ENCODE measurements at regions not wholly inside any gene's neighbourhood (a gene's known extent, or its start where the extent isn't known, plus 50 kb on each side); places are given as distances from the start of the nearest gene placed in this dataset.
A peak's percentile ranks its signal among the peaks of the same experiment; 100 is the strongest.

DNA sequence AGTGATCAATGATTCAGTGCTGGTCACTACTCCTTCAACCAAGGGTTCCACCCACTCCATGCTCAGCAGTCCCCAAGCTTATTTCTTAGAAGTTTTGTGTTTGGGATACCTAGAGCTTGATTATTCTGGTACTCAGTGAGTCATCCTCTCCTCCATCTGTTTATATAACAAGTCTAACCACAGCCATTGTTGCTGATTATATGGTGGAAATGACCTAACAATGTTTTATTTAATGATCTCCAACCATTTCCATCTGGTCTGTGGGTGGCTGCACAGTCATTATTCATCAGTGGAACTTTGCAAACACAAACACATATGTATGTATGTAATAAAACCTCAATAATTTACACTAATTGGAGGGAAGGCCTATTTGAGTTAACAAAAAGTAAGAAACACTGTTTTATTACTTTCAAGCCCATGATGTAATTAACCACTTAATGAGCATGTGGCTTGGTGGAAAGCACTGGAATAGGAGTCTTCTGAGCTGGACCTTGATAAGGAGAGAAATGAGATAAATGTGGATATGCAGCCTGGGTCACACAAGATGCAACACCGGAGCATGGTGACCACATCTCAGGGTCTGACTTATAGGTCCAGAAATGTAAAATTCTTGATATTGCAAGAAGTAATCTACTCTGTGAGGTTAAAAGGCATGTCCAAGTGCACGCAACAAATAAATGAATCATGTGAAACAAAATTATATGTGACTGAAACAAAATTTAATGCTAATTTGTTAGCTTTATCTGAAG lies 99.0 kb upstream of the WLS start:
- Histone ChIP-seq H3K9me3 (ENCODE audit: control insufficient read depth, low read length) (no peaks in the 10 kb centered on the region), H3K4me1 (ENCODE audit: control insufficient read depth, insufficient read depth, low read length) (no peaks in the 10 kb centered on the region), H3K27me3 (ENCODE audit: control insufficient read depth, insufficient read depth) (no peaks in the 10 kb centered on the region), H3K27ac (ENCODE audit: low read length) (no peak overlapping the region), H3K4me3 (ENCODE audit: low read length) (no peak overlapping the region)
- intact Hi-C loops (cut with DNase I) = no loop called here
- DNase-seq (no peak), ATAC-seq (no peak)
- 98% methylated on average over 2 of the region's 2 CpGs for WGBS

DNA sequence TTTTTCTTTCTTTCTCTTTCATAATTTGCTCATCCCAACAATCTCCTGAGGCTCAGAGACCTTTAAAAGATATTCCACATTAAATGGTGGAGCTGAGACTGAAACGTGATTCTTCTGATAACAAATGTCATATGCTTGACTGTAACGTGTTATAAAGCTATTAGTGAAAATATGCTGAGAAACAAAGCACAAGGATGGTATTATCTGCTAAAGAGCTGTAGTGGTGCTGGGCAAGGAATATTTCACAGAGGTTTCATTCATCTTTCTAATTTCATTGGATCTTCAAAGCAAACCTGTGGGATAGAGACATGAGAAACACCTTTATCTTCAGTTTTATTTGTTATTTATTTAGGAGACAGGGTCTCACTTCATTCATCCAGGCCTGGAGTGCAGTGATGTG lies 98.1 kb upstream of the WLS start:
- Histone ChIP-seq H3K27me3 (ENCODE audit: control insufficient read depth, insufficient read depth) (no peaks in the 10 kb centered on the region), H3K27ac (ENCODE audit: low read length) (no peak overlapping the region), H3K4me1 (ENCODE audit: control insufficient read depth, insufficient read depth, low read length) (no peaks in the 10 kb centered on the region), H3K9me3 (ENCODE audit: control insufficient read depth, low read length) (no peaks in the 10 kb centered on the region), H3K4me3 (ENCODE audit: low read length) (no peak overlapping the region)
- DNase-seq (no peak), ATAC-seq (no peak)
- intact Hi-C loops (cut with DNase I) = no loop called here
- 29% methylated on average over 2 of the region's 2 CpGs for WGBS

DNA sequence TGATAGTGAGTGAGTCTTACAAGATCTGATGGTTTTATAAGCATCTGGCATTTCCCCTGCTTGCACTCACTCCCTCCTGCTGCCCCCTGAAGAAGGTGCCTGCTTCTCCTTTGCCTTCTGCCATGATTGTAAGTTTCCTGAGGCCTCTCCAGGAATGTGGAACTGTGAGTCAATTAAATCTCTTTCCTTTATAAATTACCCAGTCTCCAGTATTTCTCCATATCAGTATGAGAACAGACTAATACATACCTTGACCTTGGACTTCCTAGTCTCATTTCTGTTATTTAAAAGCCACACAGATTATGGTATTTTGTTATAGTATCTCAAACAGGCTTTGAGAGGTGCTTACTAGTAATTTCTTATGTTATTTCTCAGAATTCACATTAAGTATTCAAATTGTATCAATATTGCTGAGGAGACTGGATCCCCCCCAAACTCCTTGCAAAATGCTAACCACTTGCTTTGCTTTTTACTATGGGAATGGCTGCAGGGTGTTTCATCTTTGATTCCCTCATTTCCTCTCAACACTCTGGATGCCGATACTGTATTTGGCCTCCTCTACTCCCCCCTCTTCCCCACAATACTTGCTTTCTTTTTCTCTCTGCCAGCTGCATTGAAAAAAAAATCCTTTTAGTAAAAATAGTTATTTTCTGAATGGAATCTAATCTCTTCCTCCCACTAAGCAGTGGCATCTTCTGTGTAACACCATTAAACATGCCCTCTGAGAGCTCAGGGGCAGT lies 96.9 kb upstream of the WLS start:
- H3K9me3 ChIP-seq (ENCODE audit: control insufficient read depth, low read length) = no peaks in the 10 kb centered on the region
- DNase-seq = no peak
- no peak overlapping the region for H3K4me3 ChIP-seq (ENCODE audit: low read length)
- ATAC-seq = no peak
- no peaks in the 10 kb centered on the region for H3K4me1 ChIP-seq (ENCODE audit: control insufficient read depth, insufficient read depth, low read length)
- no peak overlapping the region for H3K27ac ChIP-seq (ENCODE audit: low read length)
- WGBS = 36% methylated on average over 1 of the region's 1 CpG
- intact Hi-C loops (cut with DNase I) = loop anchor here in 1 of 4 donors (10.0 kb wide), 1 partner anchor 204 kb away; no protein-coding TSS in a partner anchor
- no peaks in the 10 kb centered on the region for H3K27me3 ChIP-seq (ENCODE audit: control insufficient read depth, insufficient read depth)

DNA sequence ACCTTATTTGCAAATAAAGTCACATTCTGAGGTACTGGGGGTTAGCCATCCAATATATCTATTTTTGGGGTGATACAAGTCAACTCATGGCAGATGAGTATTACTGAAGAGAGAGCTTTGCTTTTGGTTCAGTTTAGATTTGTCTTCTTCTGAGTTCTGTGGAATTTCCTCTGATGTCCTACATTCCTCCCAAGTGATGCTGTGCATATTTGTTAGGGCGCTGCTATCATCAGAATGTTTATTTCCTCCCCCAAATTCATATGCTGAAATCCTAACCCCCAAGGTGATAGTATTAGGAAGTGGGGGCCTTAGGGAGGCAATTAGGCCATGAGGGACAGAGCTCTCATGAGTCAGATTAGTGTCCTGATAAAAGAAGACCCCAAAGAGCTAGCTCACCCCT lies 96.2 kb upstream of the WLS start:
- Histone ChIP-seq H3K27me3 (ENCODE audit: control insufficient read depth, insufficient read depth) (no peaks in the 10 kb centered on the region), H3K4me3 (ENCODE audit: low read length) (no peak overlapping the region), H3K4me1 (ENCODE audit: control insufficient read depth, insufficient read depth, low read length) (no peaks in the 10 kb centered on the region), H3K27ac (ENCODE audit: low read length) (no peak overlapping the region), H3K9me3 (ENCODE audit: control insufficient read depth, low read length) (no peaks in the 10 kb centered on the region)
- no peak for DNase-seq
- no peak for ATAC-seq
- intact Hi-C loops (cut with DNase I) = loop anchor here in 1 of 4 donors (10.0 kb wide), 1 partner anchor 204 kb away; no protein-coding TSS in a partner anchor
- WGBS = 98% methylated on average over 1 of the region's 1 CpG

DNA sequence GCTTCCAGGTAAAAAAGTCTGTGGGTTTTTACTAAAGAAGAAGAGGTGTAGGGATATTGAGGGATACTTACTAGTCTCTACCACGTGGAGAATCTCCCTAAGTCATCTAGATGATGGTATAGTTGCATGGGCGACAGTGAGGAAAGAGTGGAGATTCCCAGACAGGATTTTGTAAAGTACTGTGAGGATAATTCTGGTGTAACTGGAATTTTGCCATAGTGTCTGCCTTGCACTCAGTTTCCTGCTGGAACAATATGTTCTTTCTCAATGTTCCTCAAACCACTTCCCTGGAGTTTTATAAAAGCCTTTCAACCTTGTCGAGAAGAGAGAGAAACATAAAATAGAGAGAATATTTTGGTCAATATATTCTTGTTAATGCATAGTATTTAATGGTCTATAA lies 95.1 kb upstream of the WLS start:
- ATAC-seq (no peak), DNase-seq (no peak)
- Histone ChIP-seq H3K9me3 (ENCODE audit: control insufficient read depth, low read length) (no peaks in the 10 kb centered on the region), H3K4me1 (ENCODE audit: control insufficient read depth, insufficient read depth, low read length) (no peaks in the 10 kb centered on the region), H3K4me3 (ENCODE audit: low read length) (no peak overlapping the region), H3K27me3 (ENCODE audit: control insufficient read depth, insufficient read depth) (no peaks in the 10 kb centered on the region), H3K27ac (ENCODE audit: low read length) (no peak overlapping the region)
- 39% methylated on average over 3 of the region's 3 CpGs for WGBS
- intact Hi-C loops (cut with DNase I) = loop anchor here in 1 of 4 donors (10.0 kb wide), 1 partner anchor 203 kb away; no protein-coding TSS in a partner anchor

DNA sequence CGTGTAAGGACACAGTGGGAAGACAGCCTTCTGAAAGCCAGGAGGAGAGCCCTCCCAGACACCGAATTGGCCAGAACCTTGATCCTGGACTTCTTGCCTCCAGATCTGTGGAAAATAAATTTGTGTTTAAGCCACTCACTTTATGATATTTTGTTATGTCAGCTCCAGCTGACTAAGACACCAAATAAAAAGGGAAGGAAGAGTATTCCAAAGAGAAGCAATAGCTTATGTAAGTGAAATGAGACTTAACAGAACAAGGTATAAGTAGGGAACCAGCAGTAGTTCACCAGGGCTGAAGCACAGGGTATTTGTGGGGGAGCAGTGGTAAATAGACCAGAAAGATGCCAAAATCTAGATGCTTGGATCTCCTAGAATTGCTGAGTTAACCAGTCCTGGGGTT lies 94.2 kb upstream of the WLS start:
- Histone ChIP-seq H3K4me1 (ENCODE audit: control insufficient read depth, insufficient read depth, low read length) (no peaks in the 10 kb centered on the region), H3K27me3 (ENCODE audit: control insufficient read depth, insufficient read depth) (no peaks in the 10 kb centered on the region), H3K4me3 (ENCODE audit: low read length) (no peak overlapping the region), H3K9me3 (ENCODE audit: control insufficient read depth, low read length) (no peaks in the 10 kb centered on the region), H3K27ac (ENCODE audit: low read length) (no peak overlapping the region)
- no peak for DNase-seq
- intact Hi-C loops (cut with DNase I) = loop anchor here in 1 of 4 donors (10.0 kb wide), 1 partner anchor 202 kb away; no protein-coding TSS in a partner anchor
- 82% methylated on average over 2 of the region's 2 CpGs for WGBS
- no peak for ATAC-seq

DNA sequence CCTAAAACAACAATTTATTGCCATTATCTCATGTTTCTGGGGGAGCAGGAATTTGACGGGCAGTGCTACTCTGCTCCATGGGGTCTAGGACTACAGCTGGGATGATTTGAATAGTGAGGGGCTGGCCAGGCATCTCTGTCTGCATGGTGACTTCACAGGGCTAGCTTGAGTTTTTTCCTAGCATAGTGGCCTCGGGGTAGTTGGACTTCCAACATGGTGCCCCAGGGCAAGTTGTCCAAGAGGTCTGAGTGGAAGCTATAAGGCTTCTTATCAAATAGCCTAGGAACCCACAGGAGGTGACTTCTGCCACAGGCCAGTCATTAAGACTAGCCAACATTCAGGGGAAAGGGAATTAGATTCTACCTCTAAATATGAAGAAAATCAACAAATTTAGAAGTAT lies 92.0 kb upstream of the WLS start:
- DNase-seq = no peak
- intact Hi-C loops (cut with DNase I) = loop anchor here in 3 of 4 donors (5.0 to 10.0 kb wide), 3 partner anchors 200 to 207 kb away; no protein-coding TSS in a partner anchor
- WGBS = 91% methylated on average over 2 of the region's 2 CpGs

GRCh38 chr1:68322837-68323687 lies 90.7 kb upstream of the WLS start:
- ATAC-seq (no peak), DNase-seq (peak in 1 of 3 donors; percentile 36)
- intact Hi-C loops (cut with DNase I) = loop anchor here in 3 of 4 donors (5.0 to 10.0 kb wide), 3 partner anchors 198 to 206 kb away; no protein-coding TSS in a partner anchor
- Histone ChIP-seq H3K27ac (ENCODE audit: low read length) (no peak overlapping the region), H3K4me1 (ENCODE audit: control insufficient read depth, insufficient read depth, low read length) (no peaks in the 10 kb centered on the region), H3K27me3 (ENCODE audit: control insufficient read depth, insufficient read depth) (no peaks in the 10 kb centered on the region), H3K9me3 (ENCODE audit: control insufficient read depth, low read length) (no peaks in the 10 kb centered on the region), H3K4me3 (ENCODE audit: low read length) (no peak overlapping the region)
- 71% methylated on average over 15 of the region's 15 CpGs for WGBS

More for the DNA sequence above, 92.0 kb upstream of the WLS start:
- no peak overlapping the region for H3K27ac ChIP-seq (ENCODE audit: low read length)
- H3K4me1 ChIP-seq (ENCODE audit: control insufficient read depth, insufficient read depth, low read length) = no peaks in the 10 kb centered on the region
- no peak for ATAC-seq
- H3K9me3 ChIP-seq (ENCODE audit: control insufficient read depth, low read length) = no peaks in the 10 kb centered on the region
- no peaks in the 10 kb centered on the region for H3K27me3 ChIP-seq (ENCODE audit: control insufficient read depth, insufficient read depth)
- no peak overlapping the region for H3K4me3 ChIP-seq (ENCODE audit: low read length)

- DNase-seq = no peak
- ATAC-seq = no peak
- H3K27ac ChIP-seq (ENCODE audit: low read length) = no peak overlapping the region
- no peaks in the 10 kb centered on the region for H3K9me3 ChIP-seq (ENCODE audit: control insufficient read depth, low read length)
- no peaks in the 10 kb centered on the region for H3K4me1 ChIP-seq (ENCODE audit: control insufficient read depth, insufficient read depth, low read length)
- intact Hi-C loops (cut with DNase I) = loop anchor here in 3 of 4 donors (5.0 to 10.0 kb wide), 3 partner anchors 197 to 205 kb away; no protein-coding TSS in a partner anchor
- 94% methylated on average over 4 of the region's 4 CpGs for WGBS
- no peak overlapping the region for H3K4me3 ChIP-seq (ENCODE audit: low read length)
- no peaks in the 10 kb centered on the region for H3K27me3 ChIP-seq (ENCODE audit: control insufficient read depth, insufficient read depth)
Measured at GRCh38 chr1:68322096-68322495, 89.8 kb upstream of the WLS start.

GRCh38 chr1:68321084-68321685 lies 88.9 kb upstream of the WLS start:
- Histone ChIP-seq H3K27ac (ENCODE audit: low read length) (no peak overlapping the region), H3K4me1 (ENCODE audit: control insufficient read depth, insufficient read depth, low read length) (no peaks in the 10 kb centered on the region), H3K27me3 (ENCODE audit: control insufficient read depth, insufficient read depth) (no peaks in the 10 kb centered on the region), H3K9me3 (ENCODE audit: control insufficient read depth, low read length) (no peaks in the 10 kb centered on the region), H3K4me3 (ENCODE audit: low read length) (no peak overlapping the region)
- intact Hi-C loops (cut with DNase I) = loop anchor here (2.0 to 10.0 kb wide), 4 partner anchors 196 to 204 kb away; no protein-coding TSS in a partner anchor
- peak; percentile 92 to 95 for ATAC-seq
- 23% methylated on average over 6 of the region's 6 CpGs for WGBS
- DNase-seq = peak; percentile 64 to 89 (median 86)

Measured in right cardiac atrium (tissue), 5 donors.